A673 (cell line): ENCODE measurements at regions not wholly inside any gene's neighbourhood (a gene's known extent, or its start where the extent isn't known, plus 50 kb on each side); places are given as distances from the start of the nearest gene placed in this dataset.

Experiments used
- BruUV-seq: library from RNA; stranded (reverse); fragments of 400-500 nt; replicated peaks from 2 replicates; lab custom pipeline; 2021; lab: Mats Ljungman, UMichigan
- CTCF ChIA-PET: fragments of 300-600 bp; sonication (Branson Sonifier 250); formaldehyde crosslinking; loops from one replicate; lab custom pipeline; 2022; ENCODE audit warnings: antibody characterized with exemption; lab: Charles Lee
- POLR2A ChIA-PET: fragments of 300-600 bp; sonication (Branson Sonifier 250); formaldehyde crosslinking; loops from one replicate; lab custom pipeline; 2022; ENCODE audit warnings: antibody characterized with exemption; ENCODE audit not compliant: low non-redundant PET; lab: Charles Lee
- DNase-seq: peaks from one replicate; pipeline ENCODE4 v3.0.0-alpha.2; 2015; ENCODE audit warnings: low spot score
- H3K27ac ChIP-seq: fragments of 200-600 bp; sonication (generic); 2 replicates; pipeline ENCODE4 v1.5.1; 2016; ENCODE audit warnings: mixed run types, low read depth, mild to moderate bottlenecking, mixed read lengths, antibody characterized with exemption, low read length; ENCODE audit not compliant: poor library complexity, severe bottlenecking
- H3K27me3 ChIP-seq: fragments of 200-600 bp; sonication (generic); replicated peaks from 2 replicates; pipeline ENCODE4 v1.6.1; 2017; ENCODE audit warnings: mixed run types, low read depth, mild to moderate bottlenecking, mixed read lengths, antibody characterized with exemption, low read length; ENCODE audit not compliant: insufficient read depth, poor library complexity
- H3K36me3 ChIP-seq: fragments of 200-600 bp; sonication (generic); 2 replicates; pipeline ENCODE4 v1.6.1; 2016; ENCODE audit warnings: mixed run types, mild to moderate bottlenecking, mixed read lengths, antibody characterized with exemption, low read length; ENCODE audit not compliant: insufficient read depth, poor library complexity, severe bottlenecking
- H3K4me1 ChIP-seq: fragments of 200-600 bp; sonication (generic); 2 replicates; pipeline ENCODE4 v1.6.1; 2017; ENCODE audit warnings: mixed run types, mild to moderate bottlenecking, mixed read lengths, antibody characterized with exemption, low read length; ENCODE audit not compliant: insufficient read depth, poor library complexity, severe bottlenecking
- H3K4me3 ChIP-seq: fragments of 200-600 bp; sonication (generic); 2 replicates; pipeline ENCODE4 v1.5.1; 2016; ENCODE audit warnings: low read depth, mixed run types, mild to moderate bottlenecking, mixed read lengths, low read length; ENCODE audit not compliant: poor library complexity, severe bottlenecking
- H3K9me3 ChIP-seq: fragments of 200-600 bp; sonication (generic); 2 replicates; pipeline ENCODE4 v1.6.1; 2016; ENCODE audit warnings: mixed run types, low read depth, mild to moderate bottlenecking, mixed read lengths, antibody characterized with exemption, low read length; ENCODE audit not compliant: poor library complexity, severe bottlenecking
- CTCF ChIP-seq: fragments of 300-800, 200-600 bp; sonication (generic); conservative IDR thresholded peaks from 2 replicates; pipeline ENCODE4 v1.5.1; 2017; ENCODE audit warnings: low read depth, mild to moderate bottlenecking, antibody characterized with exemption, low read length, moderate library complexity, mixed read lengths
- EZH2 ChIP-seq: fragments of 200-600 bp; sonication (generic); IDR thresholded peaks from 2 replicates; pipeline ENCODE4 v1.6.1; 2017; ENCODE audit warnings: borderline replicate concordance, low read depth, mild to moderate bottlenecking, mixed read lengths, antibody characterized with exemption, low read length; ENCODE audit not compliant: poor library complexity, severe bottlenecking
- intact Hi-C: fragments of 100-400 bp; cut with micrococcal nuclease; formaldehyde crosslinking; loops from one replicate; pipeline ENCODE4 v1.10.0; 2022; ENCODE audit not compliant: unreplicated experiment

- Histone ChIP-seq H3K36me3 (no peaks in the 10 kb centered on the region), H3K4me3 (no peak overlapping the region), H3K27me3 (peaks cover 6% of the 10 kb centered on the region), H3K4me1 (peaks cover 3% of the 10 kb centered on the region), H3K27ac (no peak overlapping the region), H3K9me3 (no peaks in the 10 kb centered on the region)
- TF ChIP-seq CTCF (no peak), EZH2 (no peak)
- ChIA-PET POLR2A (no interaction called here), CTCF (no interaction called here)
- no TSS peak for BruUV-seq
- no peak for DNase-seq
- intact Hi-C loops = no loop called here
Observed at GRCh38 chr12:25861226-25861625, 97.3 kb upstream of the RASSF8 start.

- DNase-seq = peak; percentile 46
- intact Hi-C loops = no loop called here
- Histone ChIP-seq H3K4me3 (no peak overlapping the region), H3K36me3 (no peaks in the 10 kb centered on the region), H3K27ac (no peak overlapping the region), H3K9me3 (no peaks in the 10 kb centered on the region), H3K4me1 (peaks cover 3% of the 10 kb centered on the region), H3K27me3 (peaks cover 6% of the 10 kb centered on the region)
- no peak for TF ChIP-seq EZH2
- no peak for TF ChIP-seq CTCF
- POLR2A ChIA-PET = no interaction called here
- no TSS peak for BruUV-seq
- CTCF ChIA-PET = interaction anchor here (0.7 kb wide), 1 partner anchor 75 kb away, joined by 4 read pairs; no protein-coding TSS in a partner anchor
Observed at GRCh38 chr12:25864306-25865276, 93.9 kb upstream of the RASSF8 start.

DNA sequence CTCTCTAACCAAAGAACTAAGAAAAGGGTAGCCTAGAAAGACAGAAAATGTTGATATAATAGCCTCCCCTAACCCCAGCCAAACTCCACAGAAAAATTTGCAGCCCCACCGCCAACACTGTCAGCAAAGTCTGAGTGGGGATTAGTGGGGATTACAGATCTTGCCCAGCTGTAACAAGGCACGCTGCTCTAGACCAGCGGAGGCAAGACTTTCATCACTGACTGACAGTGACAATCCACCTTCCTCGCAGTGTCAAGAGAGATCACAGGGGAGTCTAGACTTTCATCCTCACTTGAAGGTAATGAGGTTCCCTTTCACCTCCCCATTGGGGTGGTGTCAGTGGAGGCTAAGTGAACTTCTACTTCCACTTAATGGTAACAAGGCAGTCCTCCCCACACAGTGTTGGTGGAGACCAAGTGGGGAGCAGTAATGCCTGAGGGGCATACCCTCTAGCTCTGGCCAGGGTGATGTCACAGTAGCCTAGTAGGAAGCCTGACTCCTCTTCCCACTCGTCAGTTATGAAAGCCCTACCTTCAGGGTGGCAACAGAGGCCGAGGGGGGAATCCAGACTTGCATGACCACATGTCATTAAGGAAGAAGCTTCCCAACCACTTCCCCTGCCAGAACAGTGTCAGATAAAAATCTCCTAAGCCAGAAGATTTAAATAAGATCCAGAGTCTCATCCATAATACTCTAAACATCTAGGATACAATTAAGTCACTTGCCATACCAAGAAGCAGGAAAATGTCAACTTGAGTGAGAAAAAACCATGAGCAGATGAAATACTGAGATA lies 91.7 kb upstream of the RASSF8 start:
- no peaks in the 10 kb centered on the region for H3K36me3 ChIP-seq
- DNase-seq = peak; percentile 21
- H3K4me3 ChIP-seq = no peak overlapping the region
- ChIA-PET CTCF (interaction anchor here (0.7 kb wide), 1 partner anchor 40 kb away, joined by 4 read pairs; no protein-coding TSS in a partner anchor), POLR2A (no interaction called here)
- H3K4me1 ChIP-seq = peaks cover 3% of the 10 kb centered on the region
- intact Hi-C loops = no loop called here
- no TSS peak for BruUV-seq
- H3K9me3 ChIP-seq = no peaks in the 10 kb centered on the region
- no peaks in the 10 kb centered on the region for H3K27me3 ChIP-seq
- H3K27ac ChIP-seq = no peak overlapping the region
- TF ChIP-seq EZH2 = no peak
- TF ChIP-seq CTCF = no peak
